ENCODE measurements at regions not wholly inside any gene's neighbourhood (a gene's known extent, or its start where the extent isn't known, plus 50 kb on each side); places are given as distances from the start of the nearest gene placed in this dataset.

DNA sequence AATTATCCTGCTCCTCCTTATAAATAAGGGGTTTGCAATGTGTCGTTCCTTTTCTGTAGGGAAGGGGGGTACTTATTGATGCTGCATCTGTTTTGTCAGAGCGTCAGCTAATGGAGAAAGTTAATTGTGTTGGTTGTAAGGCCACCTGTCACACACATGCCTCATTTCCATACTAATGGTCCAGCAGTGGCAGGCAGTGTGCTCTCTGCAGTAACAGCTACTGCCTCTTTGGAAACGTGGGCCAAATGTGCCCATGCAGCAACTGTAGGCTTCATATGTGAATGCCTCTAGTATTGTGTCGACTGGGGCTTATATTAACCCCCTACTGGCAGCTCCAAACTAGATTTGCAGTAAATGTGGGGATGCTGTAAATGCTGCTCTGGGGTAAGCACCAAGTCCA, 56.3 kb upstream of the OLIG3 start:
- no peak overlapping the region for H3K18ac ChIP-seq (ENCODE audit: insufficient read length, low read depth, low read length)
- Mint-ChIP-seq H3K27ac (no peak overlapping the region), H3K4me3 (no peak overlapping the region), H3K9me3 (no peaks in the 10 kb centered on the region), H3K4me1 (peaks cover 42 to 47% of the 10 kb centered on the region in 2 experiments), H3K36me3 (ENCODE audit: insufficient read depth in 1 of 3, low read depth in 3 of 3) (no peaks in the 10 kb centered on the region), H3K27me3 (ENCODE audit: low read depth) (no peaks in the 10 kb centered on the region)
- H3K14ac ChIP-seq (ENCODE audit: insufficient read depth, low read length) = no peak overlapping the region
- DNase-seq = no peak
- no peaks in the 10 kb centered on the region for H3K79me1 ChIP-seq (ENCODE audit: insufficient read depth, low read depth, low read length, poor library complexity, severe bottlenecking)
- no peak overlapping the region for H3K23ac ChIP-seq (ENCODE audit: insufficient read length, low read depth, low read length)
- no peak overlapping the region for H4K91ac ChIP-seq (ENCODE audit: insufficient read length, low read depth, low read length)
- no peak overlapping the region for H2BK5ac ChIP-seq (ENCODE audit: insufficient read length, low read length)
- H4K20me1 ChIP-seq (ENCODE audit: control insufficient read depth, insufficient read depth, insufficient read length) = no peaks in the 10 kb centered on the region
- H3K56ac ChIP-seq (ENCODE audit: insufficient read length, low read depth, low read length) = no peak overlapping the region
- H2BK12ac ChIP-seq (ENCODE audit: insufficient read length, low read depth, low read length) = no peak overlapping the region
- no peak overlapping the region for H4K8ac ChIP-seq (replicated peaks; ENCODE audit: insufficient read length, low read depth, low read length)
- H3K23me2 ChIP-seq (ENCODE audit: insufficient read length, low read depth, low read length, poor library complexity, severe bottlenecking) = no peaks in the 10 kb centered on the region
- TF ChIP-seq, protein P1, sequence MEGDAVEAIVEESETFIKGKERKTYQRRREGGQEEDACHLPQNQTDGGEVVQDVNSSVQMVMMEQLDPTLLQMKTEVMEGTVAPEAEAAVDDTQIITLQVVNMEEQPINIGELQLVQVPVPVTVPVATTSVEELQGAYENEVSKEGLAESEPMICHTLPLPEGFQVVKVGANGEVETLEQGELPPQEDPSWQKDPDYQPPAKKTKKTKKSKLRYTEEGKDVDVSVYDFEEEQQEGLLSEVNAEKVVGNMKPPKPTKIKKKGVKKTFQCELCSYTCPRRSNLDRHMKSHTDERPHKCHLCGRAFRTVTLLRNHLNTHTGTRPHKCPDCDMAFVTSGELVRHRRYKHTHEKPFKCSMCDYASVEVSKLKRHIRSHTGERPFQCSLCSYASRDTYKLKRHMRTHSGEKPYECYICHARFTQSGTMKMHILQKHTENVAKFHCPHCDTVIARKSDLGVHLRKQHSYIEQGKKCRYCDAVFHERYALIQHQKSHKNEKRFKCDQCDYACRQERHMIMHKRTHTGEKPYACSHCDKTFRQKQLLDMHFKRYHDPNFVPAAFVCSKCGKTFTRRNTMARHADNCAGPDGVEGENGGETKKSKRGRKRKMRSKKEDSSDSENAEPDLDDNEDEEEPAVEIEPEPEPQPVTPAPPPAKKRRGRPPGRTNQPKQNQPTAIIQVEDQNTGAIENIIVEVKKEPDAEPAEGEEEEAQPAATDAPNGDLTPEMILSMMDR (conservative IDR thresholded peaks at IDR 0.05) = no peak
- WGBS (ENCODE audit: extremely low coverage, insufficient read length, low lambda C conversion rate) = no CpG with 5 or more reads among the region's 4 CpGs
- H3K27ac ChIP-seq (ENCODE audit: insufficient read length, low read depth, low read length) = no peak overlapping the region
- no peak overlapping the region for H2AFZ ChIP-seq (ENCODE audit: low read length)
- H3K4me1 ChIP-seq (ENCODE audit: insufficient read depth, low read length) = peaks cover 9% of the 10 kb centered on the region; the same call in 1 of the 2 replicates
- H3K27me3 ChIP-seq (ENCODE audit: insufficient read depth, low read length) = no peaks in the 10 kb centered on the region
- no peak overlapping the region for H2BK15ac ChIP-seq (ENCODE audit: low read depth, low read length)
- H3K4ac ChIP-seq (ENCODE audit: low read depth, low read length) = no peak overlapping the region
- H3K4me2 ChIP-seq (ENCODE audit: insufficient read depth, insufficient read length, low read length) = no peak overlapping the region
- no peak overlapping the region for H2AK5ac ChIP-seq (ENCODE audit: insufficient read length, low read length)
- H2BK20ac ChIP-seq (ENCODE audit: low read depth, low read length, poor library complexity, severe bottlenecking) = no peak overlapping the region
- no peak overlapping the region for H3T11ph ChIP-seq (ENCODE audit: low read length)
- no peak overlapping the region for H3K9ac ChIP-seq (ENCODE audit: extremely low read depth, insufficient read length, low read length)
- no peaks in the 10 kb centered on the region for H3K9me3 ChIP-seq (ENCODE audit: control insufficient read depth, low read depth, low read length)
- no peaks in the 10 kb centered on the region for H3K79me2 ChIP-seq (ENCODE audit: insufficient read depth, low read length)
- no peak overlapping the region for H2BK120ac ChIP-seq (ENCODE audit: low read depth, low read length, poor library complexity, severe bottlenecking)
- no peak overlapping the region for H4K5ac ChIP-seq (ENCODE audit: insufficient read length, low read depth, low read length)

Measured in H9 (cell line).